Activated CD4-positive, alpha-beta T cell treated with anti-CD3 and anti-CD28 coated beads, Interleukin-10, Interleukin-2, amounts not matched to agents 100 ng/mL and 50 ng/mL, durations not matched to agents 16 hours and 8 hours (primary cell): ENCODE measurements at regions not wholly inside any gene's neighbourhood (a gene's known extent, or its start where the extent isn't known, plus 50 kb on each side); places are given as distances from the start of the nearest gene placed in this dataset.
"Not testable (repeated sequence)": the region's sequence is repeated elsewhere in the genome, so short reads cannot be mapped to it uniquely, and the experiment has no call there.

ENCODE experiments used
- DNase-seq: peaks from one replicate; pipeline ENCODE4 v3.0.0-alpha.2; 2020

DNA sequence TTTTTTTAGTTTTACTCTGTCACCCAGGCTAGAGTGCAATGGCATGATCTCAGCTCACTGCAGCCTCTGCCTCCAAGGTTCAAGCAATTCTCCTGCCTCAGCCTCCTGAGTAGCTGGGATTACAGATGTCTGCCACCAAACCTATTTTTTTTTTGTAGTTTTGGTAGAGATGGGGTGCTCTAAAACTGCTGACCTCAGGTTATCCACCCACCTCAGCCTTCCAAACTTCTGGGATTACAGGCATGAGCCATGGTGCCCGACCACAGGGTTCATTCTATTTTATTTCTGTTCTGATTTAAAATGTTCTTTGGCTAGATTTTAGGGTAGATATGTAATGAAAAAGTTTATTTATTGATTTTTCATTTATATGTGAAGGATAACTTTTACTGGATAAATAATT, 1062.8 kb upstream of the NOVA1 start:
- DNase-seq = no peak

DNA sequence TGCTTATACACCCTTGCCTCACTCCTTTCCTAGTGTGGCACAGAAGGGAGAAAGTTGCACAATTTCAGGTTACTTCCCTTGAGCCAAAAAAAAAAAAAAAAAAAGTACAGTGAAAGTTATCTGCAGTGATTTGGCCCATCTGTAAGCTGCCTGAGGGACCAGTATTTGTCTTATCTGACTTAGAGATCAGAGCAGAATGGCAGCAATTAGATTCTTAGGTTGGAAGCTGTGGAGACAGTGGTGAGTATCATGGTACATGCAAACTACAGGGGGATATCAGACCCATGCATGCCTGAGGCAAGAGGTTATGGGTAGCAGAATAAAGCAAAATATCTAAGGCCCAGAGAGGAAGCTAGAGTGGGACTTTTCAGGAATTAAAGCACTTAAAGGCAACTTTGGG, 1070.7 kb upstream of the NOVA1 start:
- DNase-seq = no peak

DNA sequence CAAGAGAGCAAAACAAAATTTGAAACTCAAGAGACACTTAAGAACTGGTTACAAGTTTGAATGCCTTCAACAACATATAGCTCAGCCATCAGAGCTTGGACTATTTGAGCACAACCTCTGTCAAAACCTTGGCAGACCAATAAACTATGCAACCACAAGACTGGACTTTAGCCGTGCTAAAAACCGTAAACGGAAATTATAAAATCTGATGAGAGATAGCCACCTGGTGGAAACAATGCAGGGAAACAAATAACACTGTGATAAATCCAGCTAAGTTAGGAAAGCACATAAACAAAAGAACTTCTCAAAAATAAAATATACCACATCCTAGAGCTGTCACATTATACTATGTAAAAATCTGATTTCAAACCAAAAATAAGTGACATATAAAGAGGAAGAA, 1074.2 kb upstream of the NOVA1 start:
- no peak for DNase-seq

DNA sequence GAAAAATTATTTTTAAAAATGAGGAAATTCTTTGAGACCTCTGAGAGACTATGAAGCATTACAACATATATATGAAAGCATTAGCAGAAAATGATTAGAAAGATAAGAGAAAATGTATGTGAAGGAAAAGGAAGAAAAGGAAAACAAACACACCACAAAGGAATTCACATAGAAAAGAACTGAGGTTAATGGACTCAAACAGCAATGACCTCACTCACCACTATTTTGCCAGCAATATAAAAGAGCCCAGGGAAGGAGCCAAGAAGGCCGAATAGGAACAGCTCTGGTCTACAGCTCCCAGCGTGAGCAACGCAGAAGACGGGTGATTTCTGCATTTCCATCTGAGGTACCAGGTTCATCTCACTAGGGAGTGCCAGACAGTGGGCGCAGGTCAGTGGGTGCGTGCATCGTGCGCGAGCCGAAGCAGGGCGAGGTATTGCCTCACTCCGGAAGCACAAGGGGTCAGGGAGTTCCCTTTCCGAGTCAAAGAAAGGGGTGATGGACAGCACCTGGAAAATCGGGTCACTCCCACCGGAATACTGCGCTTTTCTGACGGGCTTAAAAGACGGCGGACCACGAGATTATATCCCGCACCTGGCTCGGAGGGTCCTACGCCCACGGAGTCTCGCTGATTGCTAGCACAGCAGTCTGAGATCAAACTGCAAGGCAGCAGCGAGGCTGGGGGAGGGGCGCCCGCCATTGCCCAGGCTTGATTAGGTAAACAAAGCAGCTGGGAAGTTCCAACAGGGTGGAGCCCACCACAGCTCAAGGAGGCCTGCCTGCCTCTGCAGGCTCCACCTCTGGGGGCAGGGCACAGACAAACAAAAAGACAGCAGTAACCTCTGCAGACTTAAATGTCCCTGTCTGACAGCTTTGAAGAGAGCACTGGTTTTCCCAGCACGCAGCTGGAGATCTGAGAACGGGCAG, 1075.2 kb upstream of the NOVA1 start:
- DNase-seq = not testable (repeated sequence)

DNA sequence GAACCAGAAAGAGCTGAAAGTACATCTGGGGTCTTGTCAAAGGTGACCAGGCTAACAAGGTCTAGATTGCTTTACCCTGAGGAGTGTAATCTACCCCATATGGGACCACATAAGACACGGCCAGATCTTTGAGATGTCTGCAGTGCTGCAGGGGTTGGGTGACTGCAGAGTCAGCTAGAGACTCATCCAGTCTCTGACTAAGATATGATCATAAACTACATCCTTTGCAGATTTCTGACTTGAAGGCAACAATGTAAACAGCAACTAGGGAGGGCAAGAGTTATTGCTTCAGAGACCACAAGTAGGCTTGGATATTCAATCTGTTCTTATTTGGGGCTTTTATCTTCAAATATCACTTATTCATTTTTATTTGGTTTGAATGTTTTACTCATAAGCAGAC, 1080.5 kb upstream of the FOXG1 start:
- DNase-seq = no peak

DNA sequence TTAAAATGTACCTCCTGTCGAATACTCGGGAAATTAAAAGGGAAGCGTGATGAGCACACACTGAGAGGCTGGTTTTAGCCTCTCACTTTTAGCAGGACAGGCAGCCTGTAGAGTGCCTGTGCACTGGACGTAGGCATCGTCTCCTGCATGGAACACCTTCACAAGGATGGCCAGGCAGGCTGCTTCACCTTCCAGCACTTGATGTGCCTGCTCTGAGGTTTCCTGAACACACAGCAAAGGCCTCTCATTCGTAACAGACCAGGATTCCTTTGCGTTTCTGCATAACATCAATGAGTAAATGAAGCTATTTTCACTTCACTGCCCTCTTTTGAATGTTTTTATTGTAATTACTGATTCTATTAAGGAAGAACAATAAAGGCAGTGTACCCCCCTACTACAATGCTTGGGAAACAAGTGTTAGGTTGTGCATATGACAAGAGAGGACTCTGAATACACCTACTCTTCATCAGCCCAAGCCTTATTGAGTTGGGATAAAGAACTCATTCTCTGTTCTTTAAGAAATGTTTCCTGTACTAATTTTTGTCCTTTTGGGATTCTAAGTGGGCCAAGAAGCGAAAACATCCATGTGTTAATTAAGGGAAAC, 1077.6 kb upstream of the FOXG1 start:
- no peak for DNase-seq

DNA sequence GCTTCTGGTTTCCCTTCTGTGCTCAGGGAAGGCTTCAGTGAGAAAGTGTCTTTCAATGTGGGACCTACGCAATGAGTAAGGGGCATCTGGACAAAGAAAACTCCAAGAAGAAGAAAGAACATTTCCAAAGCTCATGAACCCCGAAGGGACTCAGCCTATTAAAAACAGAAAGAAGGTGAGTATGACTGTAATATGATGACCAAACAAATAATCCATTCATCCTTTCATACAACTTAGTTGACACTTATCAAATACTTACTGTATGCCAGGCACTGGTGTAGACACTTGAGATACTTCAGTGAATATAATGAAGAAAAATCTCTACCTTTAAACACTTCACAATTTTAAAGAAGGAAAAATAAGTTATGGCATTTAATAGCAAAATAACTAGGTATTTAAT, 1054.2 kb upstream of the FOXG1 start:
- DNase-seq = no peak

DNA sequence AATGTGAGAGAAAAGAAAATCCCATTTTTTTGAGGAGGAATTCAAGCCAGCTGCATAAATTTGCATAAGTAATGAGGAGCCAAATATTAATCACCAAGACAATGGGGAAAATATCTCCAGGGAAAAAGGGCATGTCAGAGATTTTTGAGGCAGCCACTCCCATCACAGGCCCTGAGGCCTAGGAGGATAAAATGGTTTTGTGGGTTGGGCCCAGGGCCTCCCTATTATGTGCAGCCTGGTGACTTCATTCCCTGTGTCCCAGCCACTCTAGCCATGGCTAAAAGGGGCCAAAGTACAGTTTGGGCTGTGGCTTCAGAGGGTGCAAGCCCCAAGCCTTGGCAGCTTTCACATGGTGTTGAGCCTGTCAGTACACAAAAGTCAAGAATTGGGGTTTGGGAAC, 1051.0 kb upstream of the FOXG1 start:
- no peak for DNase-seq

DNA sequence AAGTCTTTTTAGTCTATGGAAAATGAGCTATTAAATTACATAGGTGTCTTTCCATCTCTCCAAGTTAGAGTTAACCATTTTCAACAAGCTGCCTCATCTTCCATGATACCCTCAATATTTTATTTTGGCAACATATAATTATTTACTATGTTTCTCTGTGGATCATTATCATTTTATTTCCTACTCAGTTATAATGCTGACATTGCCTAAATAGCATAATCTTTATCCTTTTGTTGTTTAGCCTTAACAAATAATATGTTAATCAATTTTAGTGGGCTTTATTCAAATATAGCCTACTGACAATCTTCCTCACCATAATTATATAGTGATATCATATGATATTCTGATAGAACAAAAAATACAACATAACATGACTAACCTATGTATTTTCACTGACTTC, 1044.8 kb upstream of the FOXG1 start:
- DNase-seq = no peak

DNA sequence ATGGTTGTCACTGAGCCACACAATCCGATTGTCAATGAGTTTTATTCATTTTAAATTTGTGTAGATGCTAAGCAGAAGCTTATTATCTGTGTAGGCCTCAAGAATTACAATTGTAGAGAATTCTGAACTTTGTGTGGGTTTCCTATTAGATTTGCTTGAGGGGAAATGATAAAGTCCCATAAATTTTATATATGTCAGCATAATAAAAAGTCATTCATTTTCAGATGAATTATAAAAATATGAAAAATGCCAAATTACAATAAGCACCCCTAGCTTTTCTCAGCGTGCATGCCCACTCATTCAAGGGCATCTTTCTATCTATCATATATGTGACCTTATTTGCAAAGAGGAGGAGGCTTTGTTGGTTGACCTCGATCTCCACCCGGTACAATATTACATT, 1041.1 kb upstream of the FOXG1 start:
- no peak for DNase-seq

DNA sequence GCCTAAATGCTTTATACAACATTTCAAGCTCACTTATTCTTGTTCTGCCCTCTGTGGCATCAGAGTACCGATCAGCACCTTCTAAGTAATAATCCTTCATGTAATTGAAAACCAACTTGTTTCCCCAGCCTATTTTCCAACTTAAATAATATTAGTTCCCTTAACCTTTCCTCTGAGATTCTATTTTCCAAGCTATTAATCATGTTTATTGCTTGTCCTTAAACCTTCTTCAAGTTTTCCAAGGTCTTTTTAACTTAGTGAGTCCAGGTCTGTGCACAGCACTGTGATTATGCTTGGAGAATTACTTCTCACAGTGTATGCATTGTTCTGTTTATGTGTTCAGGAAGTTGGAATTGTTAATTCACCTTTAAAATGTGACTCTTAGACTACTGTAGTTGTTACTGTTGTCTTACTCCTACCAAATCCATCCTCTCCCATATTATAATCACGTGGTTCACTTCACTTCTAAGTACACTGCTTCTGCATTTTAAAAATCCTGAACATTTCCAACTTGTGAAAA, 1039.3 kb upstream of the FOXG1 start:
- no peak for DNase-seq

DNA sequence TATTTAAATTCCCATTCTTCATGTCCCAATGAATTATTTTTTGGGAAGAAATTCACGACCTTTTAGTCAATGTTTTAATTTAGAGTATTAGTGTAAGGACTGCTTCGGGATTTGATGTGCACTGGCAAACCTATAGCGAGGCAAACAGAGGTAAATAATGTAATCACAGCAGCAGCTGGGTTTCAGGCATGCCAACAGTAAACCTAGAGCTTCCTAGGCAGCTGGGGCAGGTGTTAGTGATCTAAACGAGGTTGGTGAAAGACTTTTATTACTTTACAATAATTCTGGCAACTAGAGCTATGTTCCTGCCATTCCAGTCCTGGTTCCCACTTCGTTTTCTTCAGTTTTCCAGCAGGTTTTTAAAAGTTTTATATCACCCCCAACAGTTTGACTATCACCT, 1036.4 kb upstream of the FOXG1 start:
- no peak for DNase-seq

DNA sequence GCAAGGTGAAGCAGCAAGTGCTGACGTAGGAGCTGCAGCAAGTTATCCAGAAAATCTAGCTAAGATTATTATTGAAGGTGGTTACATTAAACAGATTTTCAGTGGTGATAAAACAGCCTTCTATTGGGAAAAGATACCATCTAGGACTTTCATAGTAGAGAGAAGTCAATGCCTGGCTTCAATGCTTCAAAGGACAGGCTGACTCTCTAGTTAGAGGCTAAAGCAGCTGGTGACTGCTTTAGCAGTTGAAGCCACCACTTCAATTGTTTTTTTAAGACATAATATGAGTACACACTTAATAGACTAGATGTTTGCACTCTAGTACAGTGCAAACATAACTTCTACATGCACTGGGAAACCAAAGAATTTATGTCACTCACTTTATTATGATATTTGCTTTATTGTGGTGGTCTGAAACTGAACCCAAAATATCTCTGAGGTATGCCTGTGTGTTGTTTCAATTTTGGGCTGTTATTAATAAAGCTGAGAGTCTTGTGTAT, 1026.9 kb upstream of the FOXG1 start:
- DNase-seq = no peak

DNA sequence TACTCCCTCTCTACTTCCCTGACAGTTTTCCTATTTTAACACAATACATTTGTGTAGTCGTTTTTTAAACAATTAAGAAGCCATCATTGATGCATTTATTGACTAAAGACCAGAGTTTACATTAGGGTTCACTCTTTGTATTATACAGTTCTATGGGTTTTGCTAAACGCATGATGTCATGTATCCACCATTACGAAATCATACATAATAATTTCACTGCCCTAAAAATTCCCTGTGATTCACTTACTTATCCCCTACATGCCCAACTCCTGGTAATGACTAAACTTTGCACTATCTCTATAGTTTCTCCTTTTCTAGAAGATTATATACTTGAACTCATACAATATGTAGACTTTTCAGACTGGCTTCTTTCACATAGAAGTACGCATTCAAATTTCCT, 1016.5 kb upstream of the FOXG1 start:
- DNase-seq = no peak

DNA sequence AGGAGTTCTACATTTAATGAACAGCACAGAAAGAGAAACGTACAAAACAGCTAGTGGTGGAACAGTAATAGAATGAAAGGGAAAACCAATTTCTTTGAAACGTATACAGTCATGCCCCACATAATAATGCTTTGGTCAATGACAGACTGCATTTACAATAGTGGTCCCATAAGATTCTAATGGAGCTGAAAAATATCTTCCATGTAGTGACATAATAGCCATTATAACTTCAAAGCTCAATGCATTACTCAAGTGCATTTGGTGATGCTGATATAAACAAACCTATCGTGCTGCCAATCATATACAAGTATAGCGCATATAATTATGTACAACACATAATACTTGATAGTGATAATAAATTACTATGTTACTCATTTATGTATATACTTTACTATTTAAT, 1008.9 kb upstream of the FOXG1 start:
- not testable (repeated sequence) for DNase-seq

DNA sequence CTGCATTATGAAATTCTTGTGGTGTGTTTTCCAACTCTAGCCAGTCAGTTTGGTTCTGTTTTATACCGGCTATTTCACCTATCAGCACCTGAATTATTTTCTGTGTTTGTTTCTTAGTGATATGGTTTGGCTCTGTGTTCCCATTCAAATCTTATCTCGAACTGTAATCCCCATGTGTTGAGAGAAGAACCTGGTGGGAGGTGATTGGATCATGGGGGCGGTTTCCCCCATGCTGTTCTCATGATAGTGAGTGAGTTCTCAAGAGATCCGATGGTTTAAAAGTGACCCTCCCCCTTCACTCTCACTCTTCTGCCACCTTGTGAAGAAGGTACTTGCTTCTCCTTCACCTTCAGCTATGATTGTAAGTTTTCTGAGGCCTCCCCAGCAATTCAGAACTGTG, 1006.2 kb upstream of the FOXG1 start:
- DNase-seq = not testable (repeated sequence)

DNA sequence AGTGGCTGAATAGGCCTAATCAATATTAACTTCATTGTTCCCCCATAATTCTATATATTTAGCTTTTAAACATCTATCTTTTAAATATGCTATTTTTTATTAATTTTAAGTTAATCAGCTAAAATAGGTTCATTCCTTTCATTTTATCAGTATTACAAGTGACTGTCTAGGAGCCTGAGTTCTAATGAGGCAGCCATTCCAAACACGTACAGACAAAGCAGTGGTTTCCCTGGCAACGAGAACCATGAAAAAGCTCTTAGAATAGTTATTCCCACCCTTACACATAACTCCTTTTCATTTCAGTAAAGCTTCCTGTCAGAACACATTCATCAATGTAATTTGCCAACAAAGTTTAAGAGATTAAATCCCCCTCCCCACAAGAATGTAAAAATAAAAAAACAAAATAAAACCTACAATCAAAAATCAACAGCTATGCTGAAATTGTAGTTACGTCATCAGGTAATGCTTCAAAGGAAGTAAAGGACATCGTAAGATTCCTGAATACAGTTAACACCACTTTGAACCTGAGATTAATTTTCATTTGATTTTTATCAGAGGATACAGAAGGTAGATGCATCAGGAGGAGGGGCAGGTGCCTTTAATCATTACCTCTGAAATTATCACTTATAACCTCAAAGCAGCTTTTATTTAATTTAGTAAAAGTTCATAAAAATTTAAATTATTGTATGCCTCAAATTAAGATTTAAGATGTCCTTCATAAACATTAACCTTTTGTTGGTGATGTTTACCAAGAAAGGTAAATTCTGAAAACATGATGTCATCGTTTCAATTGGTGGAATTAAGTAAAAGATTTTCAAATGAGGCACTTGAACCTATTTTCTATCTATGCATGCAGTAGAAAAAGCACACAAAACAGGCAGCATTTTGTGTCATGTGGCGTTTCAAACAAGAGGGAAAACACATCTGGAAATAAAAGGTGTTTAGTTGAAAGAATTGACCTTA, 967.2 kb upstream of the FOXG1 start:
- DNase-seq = not testable (repeated sequence)

DNA sequence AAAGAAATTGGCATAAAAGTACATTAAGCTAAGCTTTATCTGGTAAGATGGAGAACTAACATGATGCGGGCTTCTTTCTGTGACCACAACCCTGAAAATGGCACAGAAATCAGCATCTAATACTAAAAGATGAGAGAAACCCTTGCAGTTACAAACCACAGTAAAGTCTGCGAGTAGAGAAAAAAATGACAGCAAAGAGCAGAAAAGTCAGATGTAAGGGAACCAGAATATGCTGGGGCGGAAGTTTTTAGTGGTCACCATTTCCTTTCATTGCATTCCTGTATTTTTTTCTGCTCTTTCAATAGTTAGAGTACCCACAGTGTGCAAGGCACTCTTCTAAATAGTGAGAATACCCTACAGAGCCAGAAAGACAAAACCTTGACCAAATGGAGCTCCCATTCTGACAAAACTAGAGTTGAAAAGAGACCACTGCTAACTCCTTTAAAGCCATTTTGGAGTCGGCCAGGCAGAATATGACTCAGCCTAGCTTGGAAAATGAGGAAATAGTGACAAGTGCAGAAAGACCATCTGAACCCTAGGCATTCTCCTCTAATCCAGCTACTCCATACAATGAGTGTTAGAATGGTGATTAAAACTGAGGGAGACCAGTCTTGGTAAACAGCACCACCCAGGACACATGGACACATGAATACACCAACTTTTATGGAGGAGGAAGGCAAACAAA, 948.7 kb upstream of the FOXG1 start:
- DNase-seq = not testable (repeated sequence)

DNA sequence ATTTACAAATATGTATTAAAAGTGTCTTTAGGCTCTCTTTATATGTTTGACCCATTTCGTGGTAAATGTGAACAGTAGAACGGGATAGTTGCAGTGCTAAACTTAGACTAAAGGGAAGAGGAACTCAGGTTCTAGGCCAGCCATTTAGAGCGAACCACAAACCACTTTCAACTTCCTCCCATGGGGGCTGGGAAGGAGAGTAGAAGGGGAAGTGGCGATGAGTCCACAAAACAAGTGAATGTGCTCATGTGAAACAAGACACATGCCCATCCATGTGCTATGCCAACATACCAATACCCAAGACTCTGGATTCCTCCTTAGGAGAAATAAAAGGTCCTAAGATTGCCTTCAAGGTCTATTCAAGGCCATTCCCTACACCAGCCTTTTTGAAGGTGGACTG, 940.4 kb upstream of the FOXG1 start:
- DNase-seq = not testable (repeated sequence)

DNA sequence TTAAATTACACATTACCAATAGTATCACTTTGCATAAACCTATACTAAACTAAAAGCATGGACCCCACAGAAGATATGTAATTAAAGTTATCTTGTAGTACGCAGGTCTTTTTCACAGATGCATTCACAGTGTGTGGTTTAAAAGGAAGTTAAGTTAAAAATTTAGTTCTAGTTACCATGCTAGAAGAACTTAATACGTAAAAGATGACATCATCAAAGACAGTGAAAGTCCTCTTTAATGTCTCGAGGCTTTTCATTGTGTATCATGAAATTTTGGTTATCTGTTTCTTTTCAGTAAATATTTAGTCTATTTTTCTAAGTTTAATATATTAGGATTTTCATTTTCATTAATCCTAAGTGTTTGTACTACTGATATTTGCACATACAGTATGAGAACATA, 934.6 kb upstream of the FOXG1 start:
- DNase-seq = not testable (repeated sequence)

DNA sequence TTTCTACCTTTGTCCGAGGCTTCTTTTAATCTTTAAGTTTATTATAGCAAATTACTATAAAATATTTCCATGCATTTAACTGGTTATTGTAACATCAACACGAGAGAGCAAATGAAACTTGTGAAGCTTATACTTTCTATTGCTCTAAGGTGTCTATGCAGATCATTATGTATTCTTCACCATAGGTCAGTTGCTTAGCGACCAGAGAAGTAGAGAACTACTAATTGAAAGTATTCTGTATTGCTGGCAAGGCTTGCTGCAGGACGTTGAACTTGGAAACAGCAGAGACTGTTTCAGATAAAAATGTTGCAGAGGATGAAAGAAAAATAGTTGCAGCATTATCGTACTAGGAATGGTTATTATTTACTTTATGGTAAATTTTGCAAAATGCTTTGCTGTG, 933.6 kb upstream of the FOXG1 start:
- DNase-seq = not testable (repeated sequence)

DNA sequence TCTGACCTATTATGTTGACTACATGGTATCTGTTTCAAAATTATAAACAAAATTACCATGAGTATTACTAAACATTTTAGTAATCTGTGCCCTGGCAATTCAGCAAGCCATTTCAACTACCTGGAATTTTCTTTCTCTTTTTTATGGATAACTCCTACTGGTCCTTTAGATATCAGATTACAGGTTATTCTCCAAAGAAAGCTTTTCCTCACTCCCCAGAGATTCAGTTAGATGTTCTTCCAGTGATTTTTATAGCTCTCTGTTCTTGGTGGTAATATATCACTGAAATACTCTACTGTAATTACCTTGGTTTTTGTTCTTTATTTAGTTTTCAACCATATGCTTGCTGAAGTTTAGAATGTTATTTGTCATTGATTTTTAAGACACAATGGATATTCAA, 930.2 kb upstream of the FOXG1 start:
- DNase-seq = no peak
